Activated CD4-positive, alpha-beta T cell treated with anti-CD3 and anti-CD28 coated beads for 48 hours (primary cell): ENCODE measurements at regions not wholly inside any gene's neighbourhood (a gene's known extent, or its start where the extent isn't known, plus 50 kb on each side); places are given as distances from the start of the nearest gene placed in this dataset.
"Not testable (repeated sequence)": the region's sequence is repeated elsewhere in the genome, so short reads cannot be mapped to it uniquely, and the experiment has no call there.

Source experiments
- DNase-seq: peaks from one replicate; pipeline ENCODE4 v3.0.0-alpha.2; 2020

- not testable (repeated sequence) for DNase-seq
Measured at GRCh38 chrX:40788698-40789097, 53.4 kb upstream of the MED14 start.

- DNase-seq, result no peak
Measured at GRCh38 chrX:40792433-40792832, 57.1 kb upstream of the MED14 start.

DNA sequence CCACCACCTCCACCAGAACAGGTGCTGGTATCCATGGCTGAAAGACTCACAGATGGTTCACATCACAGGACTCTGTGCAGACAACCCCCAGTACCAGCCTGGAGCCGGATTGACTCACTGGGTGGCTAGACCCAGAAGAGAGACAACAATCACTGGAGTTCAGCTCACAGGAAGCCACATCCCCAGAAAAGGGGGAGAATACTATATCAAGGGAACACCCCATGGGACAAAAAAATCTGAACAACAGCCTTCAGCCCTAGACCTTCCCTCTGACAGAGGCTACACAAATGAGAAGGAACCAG is 59.4 kb upstream of the MED14 start:
- not testable (repeated sequence) for DNase-seq

DNA sequence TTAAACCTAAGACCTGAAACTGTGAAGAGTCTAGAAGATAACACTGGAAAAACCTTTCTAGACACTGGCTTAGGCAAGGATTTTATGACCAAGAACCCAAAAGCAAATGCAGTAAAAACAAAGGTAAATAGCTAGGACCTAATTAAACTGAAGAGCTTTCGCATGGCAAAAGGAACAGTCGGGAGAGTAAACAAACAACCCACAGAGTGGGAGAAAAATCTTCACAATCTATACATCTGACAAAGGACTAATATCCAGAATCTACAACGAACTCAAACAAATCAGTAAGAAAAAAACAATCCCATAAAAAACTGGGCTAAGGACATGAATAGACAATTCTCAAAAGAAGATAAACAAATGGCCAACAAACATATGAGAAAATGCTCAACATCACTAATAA is 64.4 kb upstream of the MED14 start:
- DNase-seq, result not testable (repeated sequence)

DNA sequence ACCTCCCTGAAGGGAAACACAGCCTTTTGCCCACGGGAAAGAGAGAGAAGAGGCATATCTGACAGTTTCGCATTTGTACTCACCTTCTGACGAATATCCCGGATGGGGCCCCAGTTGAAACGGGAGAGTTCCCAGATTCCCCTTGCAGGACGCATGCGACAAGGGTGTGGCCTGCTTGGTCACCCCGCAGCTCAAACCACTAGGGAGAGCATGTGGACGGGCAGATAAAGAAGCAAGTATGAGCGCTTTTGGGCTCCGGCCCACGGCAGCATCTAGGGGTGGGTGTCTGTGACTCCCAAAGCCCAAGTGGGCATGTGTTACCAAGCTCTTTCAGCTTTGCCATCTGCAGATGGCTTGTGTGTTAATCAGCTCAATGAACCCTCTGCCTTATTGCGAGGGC is 70.1 kb upstream of the MED14 start:
- no peak for DNase-seq

- no peak for DNase-seq
Measured at GRCh38 chrX:40806513-40807220, 71.3 kb upstream of the MED14 start.

DNA sequence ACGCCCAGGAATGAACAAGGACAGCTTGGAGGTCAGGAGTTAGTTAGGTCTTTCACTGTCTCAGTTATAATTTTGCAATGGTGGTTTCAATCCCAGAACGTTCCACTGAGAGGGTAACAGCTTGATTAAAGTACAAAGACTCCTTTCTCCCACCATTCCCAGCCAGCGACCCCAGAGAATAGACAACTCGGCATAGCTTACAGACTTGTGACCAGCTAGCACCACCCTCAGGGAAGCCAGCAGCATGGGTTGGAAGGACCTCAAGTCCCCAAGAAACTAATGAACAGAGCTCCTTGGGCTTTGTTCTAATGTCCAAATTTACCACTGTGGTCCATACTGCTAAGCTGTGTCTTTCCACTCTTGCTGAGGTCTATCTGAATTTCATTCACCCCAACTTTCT is 72.0 kb upstream of the MED14 start:
- DNase-seq, result no peak

DNA sequence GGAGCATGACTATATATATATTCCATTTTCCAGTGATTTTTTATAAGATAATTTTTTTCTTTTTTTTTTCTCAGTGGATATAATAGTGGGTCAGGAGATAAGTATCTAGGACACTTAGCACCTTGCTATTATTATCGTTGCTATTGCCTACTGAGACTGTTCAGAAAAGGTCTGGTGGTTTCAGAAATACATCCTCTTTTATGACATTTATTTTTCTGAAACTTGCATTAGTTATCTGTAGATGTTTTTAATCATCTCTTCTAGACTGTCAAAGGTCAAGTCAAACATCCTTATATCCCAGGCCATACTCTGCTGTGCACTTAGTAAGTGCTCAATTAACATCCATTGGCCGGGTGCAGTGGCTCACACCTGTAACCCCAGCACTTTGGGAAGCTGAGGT is 72.9 kb upstream of the MED14 start:
- no peak for DNase-seq

GRCh38 chrX:40809210-40809609 is 73.9 kb upstream of the MED14 start:
- DNase-seq, result no peak

GRCh38 chrX:40815045-40815444 is 79.7 kb upstream of the MED14 start:
- not testable (repeated sequence) for DNase-seq

- no peak for DNase-seq
Measured at GRCh38 chrX:40816906-40817305, 81.6 kb upstream of the MED14 start.

- DNase-seq, result no peak
Measured at GRCh38 chrX:40818236-40818635, 82.9 kb upstream of the MED14 start.

GRCh38 chrX:40821780-40822179 is 86.4 kb upstream of the MED14 start:
- no peak for DNase-seq

- no peak for DNase-seq
Measured at GRCh38 chrX:40827331-40827730, 92.0 kb upstream of the MED14 start.

DNA sequence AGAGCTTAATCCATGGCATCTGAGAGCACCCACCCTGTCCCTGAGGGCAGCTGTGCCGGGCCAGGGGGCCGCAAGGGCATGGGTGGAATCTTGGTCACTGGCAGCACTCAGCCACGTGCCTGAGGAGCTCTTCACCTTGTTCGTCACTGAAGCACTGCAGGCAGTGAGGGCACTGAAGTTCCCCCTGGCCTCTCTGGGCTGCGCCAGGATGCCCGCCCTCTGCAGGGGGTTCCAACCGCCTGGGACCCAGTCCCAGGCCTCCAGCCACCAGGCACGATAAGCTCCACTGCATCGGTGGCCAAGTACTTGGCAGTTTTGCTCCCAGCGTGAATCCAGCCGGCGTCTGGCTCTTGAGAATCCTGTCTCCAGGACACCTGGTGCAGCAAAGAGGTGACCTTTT is 96.4 kb upstream of the MED14 start:
- DNase-seq, result no peak

DNA sequence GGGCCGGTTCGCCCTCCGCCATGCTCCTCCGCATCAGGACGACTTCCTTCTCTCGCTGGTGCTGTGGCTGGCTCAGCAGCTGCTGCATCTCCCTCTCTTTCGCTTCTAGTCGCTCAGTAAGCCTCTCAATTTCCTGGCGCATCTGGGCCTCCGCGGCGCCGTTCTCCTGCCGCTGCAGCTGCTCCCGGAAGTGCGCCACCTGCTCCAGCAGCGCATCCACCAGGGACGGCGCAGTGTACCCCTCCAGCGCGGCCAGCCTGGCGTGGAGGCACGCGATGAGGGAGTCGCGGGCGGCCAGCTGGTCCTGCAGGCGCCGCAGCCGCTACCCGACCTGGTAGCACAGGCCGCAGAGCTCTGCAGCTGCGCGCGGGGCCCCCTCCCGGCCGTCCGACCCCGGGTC is 97.4 kb upstream of the MED14 start:
- no peak for DNase-seq

DNA sequence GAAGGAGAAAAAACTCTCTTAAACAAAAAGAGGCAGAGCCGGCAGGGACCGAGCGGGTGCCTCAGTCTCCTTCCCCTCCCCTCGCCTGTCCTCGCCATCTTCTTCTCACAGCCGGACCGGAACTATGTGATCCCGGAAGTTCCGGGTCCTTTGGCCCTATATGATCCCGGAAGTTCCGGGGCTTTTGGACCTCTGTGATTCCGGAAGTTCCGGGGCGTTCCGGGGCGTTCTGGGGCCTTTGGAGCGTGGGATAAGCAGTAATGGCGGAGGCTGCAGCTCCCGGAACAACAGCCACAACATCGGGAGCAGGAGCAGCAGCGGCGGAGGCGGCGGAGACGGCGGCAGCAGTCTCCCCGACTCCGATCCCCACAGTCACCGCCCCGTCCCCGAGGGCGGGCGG is 98.9 kb upstream of the MED14 start:
- no peak for DNase-seq

DNA sequence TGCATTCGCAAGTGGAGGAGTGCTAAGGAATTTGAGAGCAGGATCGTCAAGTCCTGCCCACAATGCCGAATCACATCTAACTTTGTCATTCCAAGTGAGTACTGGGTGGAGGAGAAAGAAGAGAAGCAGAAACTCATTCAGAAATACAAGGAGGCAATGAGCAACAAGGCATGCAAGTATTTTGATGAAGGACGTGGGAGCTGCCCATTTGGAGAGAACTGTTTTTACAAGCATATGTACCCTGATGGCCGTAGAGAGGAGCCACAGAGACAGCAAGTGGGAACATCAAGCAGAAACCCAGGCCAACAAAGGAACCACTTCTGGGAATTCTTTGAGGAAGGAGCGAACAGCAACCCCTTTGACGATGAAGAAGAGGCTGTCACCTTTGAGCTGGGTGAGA is 100.2 kb upstream of the MED14 start:
- DNase-seq, result no peak

- DNase-seq, result no peak
Measured at GRCh38 chrX:40843643-40844042, 108.3 kb upstream of the MED14 start.

- DNase-seq, result no peak
Measured at GRCh38 chrX:40844471-40844870, 109.1 kb upstream of the MED14 start.

DNA sequence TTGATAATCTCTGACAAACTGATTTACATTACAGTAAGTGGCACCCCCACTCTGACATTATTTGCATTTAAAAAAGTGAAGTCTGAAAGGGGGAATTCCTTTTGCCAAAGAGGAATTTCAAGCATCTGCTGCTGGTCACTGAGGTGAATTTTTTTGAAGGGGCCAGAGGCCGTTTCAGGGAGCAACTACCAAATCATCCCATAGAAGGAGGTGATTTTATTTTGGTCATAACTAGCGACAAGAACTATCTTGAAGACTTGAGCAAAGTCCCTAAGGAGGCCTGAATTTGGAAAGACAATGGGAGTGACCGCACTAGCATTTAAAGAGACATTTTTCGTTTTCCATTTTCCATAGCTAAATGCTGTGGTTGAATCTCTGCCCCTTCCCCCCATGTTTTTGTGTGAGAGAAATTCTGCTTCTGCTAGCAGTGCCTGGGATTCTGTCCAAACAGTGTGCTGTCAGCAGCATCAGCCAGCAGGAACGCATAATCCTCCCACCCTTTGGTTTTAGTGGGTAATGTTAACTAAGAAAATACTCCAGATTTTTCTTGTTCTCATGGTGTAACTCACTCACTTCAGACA is 110.1 kb upstream of the MED14 start:
- DNase-seq, result no peak

DNA sequence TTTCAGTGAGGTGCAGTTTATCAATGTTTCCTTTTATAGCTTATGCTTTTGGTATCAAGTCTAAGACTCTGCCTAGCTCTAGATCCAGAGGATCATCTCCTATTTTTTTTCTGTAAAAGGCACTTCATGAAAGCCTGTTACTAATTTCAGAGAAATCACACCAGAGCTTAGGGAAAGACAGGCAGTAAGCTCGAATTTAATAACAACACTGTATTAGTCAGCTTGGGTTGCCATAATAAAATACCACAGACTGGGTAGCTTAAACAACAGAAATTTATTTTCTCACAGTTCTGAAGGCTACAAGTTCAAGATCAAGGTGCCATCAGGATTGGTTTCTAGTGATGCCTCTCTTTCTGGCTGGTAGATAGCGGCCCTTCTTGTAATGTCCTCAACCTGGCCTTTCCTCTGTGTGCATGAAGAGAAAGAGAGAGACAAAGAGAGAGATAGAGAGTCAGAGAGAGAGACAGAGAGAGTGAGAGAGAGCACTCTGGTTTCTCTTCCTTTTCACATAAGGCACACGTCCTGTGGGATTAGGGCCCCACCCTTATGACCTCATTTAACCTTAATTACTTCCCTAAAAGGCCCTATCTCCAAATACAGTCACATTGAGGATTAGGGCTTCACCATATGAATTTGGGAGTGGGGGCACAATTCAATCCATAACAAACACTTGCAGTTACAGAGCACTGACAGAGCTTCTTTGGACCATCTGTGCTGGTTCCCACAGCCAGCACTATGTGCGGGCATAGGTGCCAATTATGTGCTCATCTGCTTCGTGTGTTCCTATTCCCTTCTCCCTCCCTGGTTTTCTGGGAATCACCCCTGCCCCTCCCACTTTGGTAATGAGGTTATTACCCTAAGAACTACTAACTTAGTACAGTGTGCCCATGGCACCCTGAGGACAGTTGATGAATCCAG is 114.8 kb upstream of the MED14 start:
- no peak for DNase-seq

DNA sequence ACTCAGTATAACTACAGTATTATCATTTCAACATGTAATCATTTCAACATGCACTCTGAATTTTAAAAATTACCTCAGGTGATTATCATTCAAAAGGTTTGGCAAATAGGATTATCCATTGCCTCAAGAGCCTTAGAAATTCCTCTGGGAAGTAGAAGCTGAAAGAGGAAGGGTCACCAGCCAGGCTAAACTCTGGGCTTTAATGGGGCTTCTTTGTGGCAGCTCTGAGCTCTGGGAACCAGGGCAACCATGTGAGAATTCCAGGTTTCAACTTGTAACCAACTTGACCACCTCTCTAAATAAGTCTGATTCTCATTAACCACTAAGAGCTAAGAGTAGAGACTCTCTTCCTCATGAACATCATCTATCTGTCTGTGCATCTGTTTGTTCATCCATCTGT is 117.2 kb upstream of the MED14 start:
- no peak for DNase-seq
